GM18519 (cell line): ENCODE measurements at regions not wholly inside any gene's neighbourhood (a gene's known extent, or its start where the extent isn't known, plus 50 kb on each side); places are given as distances from the start of the nearest gene placed in this dataset.
"Not testable (repeated sequence)": the region's sequence is repeated elsewhere in the genome, so short reads cannot be mapped to it uniquely, and the experiment has no call there.

Experiments used
- ATAC-seq: cut with Tn5 transposase; IDR thresholded peaks from one replicate; pipeline ENCODE4 v1.9.1; 2021; ENCODE audit warnings: mild to moderate bottlenecking, moderate library complexity; ENCODE audit not compliant: unreplicated experiment, low FRiP score

GRCh38 chr3:72505539-72506405 lies 342.5 kb downstream of the SHQ1 start:
- no peak for ATAC-seq

DNA sequence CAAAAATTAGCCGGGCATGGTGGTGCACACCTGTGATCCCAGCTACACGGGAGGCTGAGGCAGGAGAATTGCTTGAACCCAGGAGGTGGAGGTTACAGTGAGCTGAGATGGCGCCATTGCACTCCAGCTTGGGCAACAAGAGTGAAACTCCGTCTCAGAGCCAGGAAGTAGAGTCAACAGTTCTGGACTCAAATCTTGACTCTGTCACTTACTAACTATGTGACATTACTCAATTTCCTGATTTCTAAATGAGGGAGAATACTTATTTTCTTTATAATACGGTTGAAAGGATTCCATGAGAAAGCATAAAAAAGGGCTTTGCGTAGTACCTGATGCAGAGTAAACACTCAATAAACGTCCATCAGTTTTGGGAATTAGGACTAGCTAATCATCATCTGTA lies 350.7 kb downstream of the SHQ1 start:
- not testable (repeated sequence) for ATAC-seq

GRCh38 chr3:72496051-72496670 lies 352.1 kb downstream of the SHQ1 start:
- no peak for ATAC-seq

DNA sequence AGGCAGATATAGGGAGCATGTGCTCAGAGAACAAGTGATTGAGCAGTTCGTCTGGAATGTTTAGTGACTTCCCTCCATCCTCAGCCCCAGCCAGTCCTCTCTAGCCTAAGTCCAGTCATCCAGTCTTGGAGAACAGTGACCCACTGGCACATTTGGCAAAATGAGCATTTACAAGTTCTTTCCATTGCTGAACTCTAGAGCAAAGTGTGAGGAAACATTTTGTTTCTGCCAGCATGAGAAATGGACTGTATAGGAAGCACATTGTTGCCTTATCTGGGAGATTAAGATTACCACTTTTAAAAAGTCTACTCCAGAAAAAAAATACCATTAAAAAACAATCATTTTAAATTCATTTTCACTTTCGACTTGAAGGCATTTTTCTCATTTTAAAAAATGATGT lies 353.6 kb downstream of the SHQ1 start:
- no peak for ATAC-seq

GRCh38 chr3:72494130-72494529 lies 354.1 kb downstream of the SHQ1 start:
- no peak for ATAC-seq

- ATAC-seq, result no peak
Measured at GRCh38 chr3:72492240-72492639, 356.0 kb downstream of the SHQ1 start.

DNA sequence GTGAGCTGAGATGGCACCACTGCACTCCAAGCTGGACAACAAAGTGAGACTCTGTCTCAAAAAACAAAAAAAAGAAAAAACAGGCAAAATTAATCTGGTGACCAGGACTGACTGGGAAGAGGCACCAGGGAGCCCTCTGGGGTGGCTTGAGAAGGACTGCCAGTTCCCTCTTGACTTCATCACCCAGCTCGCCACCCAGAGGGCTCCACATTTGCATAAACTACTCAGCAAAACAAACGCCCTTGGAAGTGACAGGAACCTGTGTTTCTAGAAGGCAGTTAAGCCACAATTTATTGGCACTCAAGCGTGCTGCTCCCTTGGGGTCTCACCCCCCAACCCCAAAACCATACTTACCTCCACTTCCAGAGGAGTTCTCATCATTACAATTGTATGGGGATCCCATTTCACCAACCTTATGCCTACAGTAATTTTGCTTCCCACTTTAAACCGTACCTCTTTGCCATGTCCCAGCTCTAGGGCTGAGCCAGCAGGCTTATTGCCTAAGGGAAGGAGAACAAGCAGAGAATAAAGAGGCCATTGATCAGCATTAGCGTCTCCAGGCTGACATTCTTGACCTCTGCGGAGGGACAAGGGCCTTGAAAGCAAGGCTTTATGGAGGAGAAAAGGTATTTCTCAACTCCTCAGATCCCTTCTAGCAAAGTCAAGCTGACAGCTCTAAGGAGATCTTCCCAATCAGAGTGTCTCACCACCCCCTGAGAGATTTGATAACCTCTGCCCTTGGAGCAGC lies 357.4 kb downstream of the SHQ1 start:
- no peak for ATAC-seq

DNA sequence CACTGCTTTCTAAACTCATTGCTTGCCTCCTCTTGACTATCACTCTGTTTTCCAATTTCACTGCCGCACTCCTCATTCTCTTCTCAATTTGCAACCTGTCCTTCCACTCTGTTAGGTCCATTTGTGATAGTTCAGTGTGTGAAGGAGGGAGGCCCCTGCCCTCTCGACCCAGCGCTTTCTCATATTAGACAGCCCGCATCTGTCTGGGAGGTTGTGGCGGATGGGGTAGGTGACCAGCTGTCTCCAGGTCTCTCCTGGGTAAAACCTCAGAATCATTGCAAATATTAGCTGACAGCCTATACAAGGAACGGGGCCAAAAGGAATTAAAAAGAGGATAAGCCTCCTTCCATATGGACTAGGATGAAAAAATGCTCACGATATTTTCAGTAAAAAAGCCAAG lies 358.3 kb downstream of the SHQ1 start:
- no peak for ATAC-seq

DNA sequence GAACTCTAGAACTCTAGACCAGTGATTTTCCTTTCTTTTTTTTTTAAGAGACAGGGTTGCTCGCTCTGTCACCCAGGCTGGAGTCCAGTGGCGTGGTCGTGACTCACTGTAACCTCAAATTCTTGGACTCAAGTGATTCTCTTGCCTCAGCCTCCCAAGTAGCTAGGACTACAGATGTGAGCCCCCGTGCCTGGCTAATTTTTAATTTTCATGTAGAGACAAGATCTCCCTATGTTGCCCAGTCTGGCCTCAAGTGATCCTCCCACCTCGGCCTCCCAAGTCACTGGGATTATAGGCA lies 359.6 kb downstream of the SHQ1 start:
- ATAC-seq, result no peak

- no peak for ATAC-seq
Measured at GRCh38 chr3:72487946-72488737, 360.1 kb downstream of the SHQ1 start.

DNA sequence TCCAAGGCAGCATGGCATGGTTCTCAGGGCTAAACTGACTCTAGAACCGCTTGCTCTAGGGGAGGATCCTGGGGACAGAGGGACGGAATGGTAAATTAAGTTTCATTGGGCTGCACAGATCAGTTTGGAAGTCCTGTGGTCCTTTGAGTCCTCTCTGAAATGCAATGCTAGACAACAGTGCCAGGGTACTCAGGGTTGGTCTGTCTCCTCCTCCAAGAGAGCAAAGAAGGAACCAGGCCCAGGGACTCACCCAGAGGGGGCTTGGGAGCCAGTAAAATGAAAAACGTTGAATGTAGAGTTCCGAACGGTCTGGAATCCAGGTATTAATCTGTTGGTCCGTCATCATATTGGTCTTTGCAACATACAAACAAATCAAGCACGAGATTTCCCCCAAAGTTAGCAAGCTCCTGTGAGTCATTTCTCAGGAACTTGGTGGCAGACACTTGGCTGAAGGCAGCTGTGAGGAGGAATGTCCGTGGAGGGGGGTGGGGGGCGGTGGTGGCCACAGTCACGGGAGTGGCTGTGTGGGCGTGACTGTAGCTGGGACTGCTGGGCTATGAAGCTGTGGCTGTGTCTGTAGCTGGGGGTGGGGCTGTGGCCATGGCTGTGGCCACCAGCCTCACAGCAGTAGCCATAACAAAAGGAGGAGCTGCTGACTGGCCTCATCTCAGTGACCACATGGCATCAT lies 361.0 kb downstream of the SHQ1 start:
- ATAC-seq, result no peak

DNA sequence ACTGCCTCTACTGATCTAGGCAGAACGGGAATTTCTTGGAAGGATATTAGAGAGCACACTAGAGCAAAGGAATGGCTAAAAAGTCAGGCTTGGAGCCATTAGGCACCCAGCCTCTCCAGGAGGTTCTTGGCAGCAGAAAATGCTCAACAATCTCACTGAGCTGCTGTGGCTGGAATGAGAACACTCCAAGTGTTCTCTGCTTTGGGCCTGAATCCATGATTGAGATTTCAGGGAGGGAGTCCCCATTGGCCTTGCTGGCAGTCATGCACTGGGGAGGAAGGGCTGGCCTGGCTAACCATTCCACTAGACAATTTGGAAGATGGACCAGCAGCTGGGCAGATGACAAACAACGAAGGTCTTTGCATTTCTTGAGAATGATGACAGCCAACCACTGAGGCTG lies 362.6 kb downstream of the SHQ1 start:
- no peak for ATAC-seq

DNA sequence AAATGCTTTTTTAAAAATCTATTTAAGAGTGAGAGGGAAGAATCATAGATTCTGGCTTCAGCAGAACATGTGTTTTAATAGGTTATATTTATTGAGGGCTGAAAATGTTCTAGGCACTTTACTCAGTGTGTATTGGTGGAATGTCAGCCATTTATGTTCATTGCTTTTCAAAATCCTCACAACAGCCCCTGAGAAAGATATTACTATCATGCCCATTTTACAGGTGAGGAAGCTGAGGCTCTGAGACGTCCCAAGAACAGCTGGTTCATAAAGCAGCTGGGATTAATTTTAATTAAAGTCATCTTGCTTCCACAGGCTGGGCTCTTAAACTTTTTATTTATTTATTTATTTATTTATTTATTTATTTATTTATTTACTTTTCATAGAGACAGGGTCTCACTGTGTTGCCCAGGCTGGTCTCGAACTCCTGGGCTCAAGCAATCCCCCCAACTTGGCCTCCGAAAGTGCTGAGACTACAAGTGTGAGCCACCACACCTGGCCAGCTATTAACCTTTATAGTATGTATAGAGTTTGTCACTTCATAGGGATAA lies 364.6 kb downstream of the SHQ1 start:
- ATAC-seq, result no peak

DNA sequence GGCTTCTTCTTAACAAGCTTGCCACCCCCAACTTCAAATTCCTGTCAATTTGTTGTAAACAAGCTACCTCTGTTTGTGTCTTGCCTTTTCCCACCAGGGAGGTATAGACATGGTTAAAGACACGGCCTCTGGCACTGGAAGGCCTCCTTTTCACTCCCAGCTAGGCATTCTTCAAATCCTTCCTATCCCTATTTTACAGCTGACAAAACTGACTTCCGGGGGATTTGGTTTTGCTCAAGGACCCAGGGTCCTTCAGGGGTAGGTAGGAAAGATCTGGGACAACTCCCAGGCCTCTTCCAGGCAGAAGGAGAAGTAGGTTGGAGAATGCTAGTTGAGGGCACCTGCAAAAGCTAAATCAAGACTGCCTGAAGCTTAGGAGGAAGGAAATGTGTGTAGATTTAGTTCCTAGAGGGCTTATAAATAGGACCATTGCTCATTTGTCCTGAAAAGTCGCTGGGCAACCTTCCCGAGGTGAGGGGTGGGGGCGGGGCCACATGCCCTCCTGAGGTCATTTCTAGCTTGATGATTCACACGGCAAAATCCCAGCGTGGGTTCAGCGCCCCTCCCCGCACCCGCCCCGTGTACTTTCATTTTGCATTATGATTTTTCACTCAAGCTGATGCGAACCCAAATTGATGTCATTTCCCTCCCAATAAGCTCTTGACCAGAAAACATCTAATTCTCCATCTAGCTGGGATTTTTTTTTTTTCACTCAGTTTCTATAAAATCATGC lies 365.5 kb downstream of the SHQ1 start:
- ATAC-seq, result no peak

DNA sequence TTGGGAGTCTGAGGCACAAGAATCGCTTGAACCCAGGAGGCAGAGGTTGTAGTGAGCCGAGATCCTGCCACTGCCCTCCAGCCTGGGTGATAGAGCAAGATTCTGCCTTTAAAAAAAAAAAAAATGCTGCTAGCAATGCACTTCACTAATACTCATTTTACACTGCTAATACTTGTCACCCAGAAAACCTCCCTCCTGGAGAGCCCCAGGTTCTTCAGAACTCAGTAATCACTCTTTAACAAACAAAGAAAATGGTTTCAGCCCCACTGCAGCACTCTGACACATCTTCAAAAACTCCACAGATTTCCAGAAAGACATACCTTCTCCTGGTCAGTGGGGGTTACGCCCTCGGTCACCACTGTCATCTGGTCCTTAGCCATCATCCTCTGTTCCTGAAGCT lies 366.7 kb downstream of the SHQ1 start:
- ATAC-seq, result no peak

GRCh38 chr3:72480366-72480765 lies 367.9 kb downstream of the SHQ1 start:
- no peak for ATAC-seq

GRCh38 chr3:72479651-72480215 lies 368.5 kb downstream of the SHQ1 start:
- ATAC-seq, result no peak

GRCh38 chr3:72476139-72476483 lies 372.1 kb downstream of the SHQ1 start:
- no peak for ATAC-seq
